GM18519 (cell line): ENCODE measurements at regions not wholly inside any gene's neighbourhood (a gene's known extent, or its start where the extent isn't known, plus 50 kb on each side); places are given as distances from the start of the nearest gene placed in this dataset.
"Not testable (repeated sequence)": the region's sequence is repeated elsewhere in the genome, so short reads cannot be mapped to it uniquely, and the experiment has no call there.

Source experiments
- ATAC-seq: cut with Tn5 transposase; IDR thresholded peaks from one replicate; pipeline ENCODE4 v1.9.1; 2021; ENCODE audit warnings: mild to moderate bottlenecking, moderate library complexity; ENCODE audit not compliant: unreplicated experiment, low FRiP score

GRCh38 chr11:39462506-39462905 lies 1996.9 kb downstream of the LRRC4C start:
- no peak for ATAC-seq

- ATAC-seq = no peak
Measured at GRCh38 chr11:39461066-39461465, 1998.4 kb downstream of the LRRC4C start.

- ATAC-seq = no peak
Measured at GRCh38 chr11:39459606-39460005, 1999.8 kb downstream of the LRRC4C start.

GRCh38 chr11:39458481-39458880 lies 2001.0 kb downstream of the LRRC4C start:
- ATAC-seq = no peak

- no peak for ATAC-seq
Measured at GRCh38 chr11:39443424-39444022, 2015.9 kb downstream of the LRRC4C start.

- ATAC-seq = no peak
Measured at GRCh38 chr11:39442177-39442576, 2017.3 kb downstream of the LRRC4C start.

- no peak for ATAC-seq
Measured at GRCh38 chr11:39435641-39436040, 2023.8 kb downstream of the LRRC4C start.

GRCh38 chr11:39434466-39434865 lies 2025.0 kb downstream of the LRRC4C start:
- ATAC-seq = no peak

- ATAC-seq = no peak
Measured at GRCh38 chr11:39432929-39433328, 2026.5 kb downstream of the LRRC4C start.

GRCh38 chr11:39425226-39425625 lies 2034.2 kb downstream of the LRRC4C start:
- ATAC-seq = no peak

- ATAC-seq = no peak
Measured at GRCh38 chr11:39412117-39412516, 2047.3 kb downstream of the LRRC4C start.

- ATAC-seq = no peak
Measured at GRCh38 chr11:39385911-39386310, 2073.5 kb downstream of the LRRC4C start.

GRCh38 chr11:39374963-39375698 lies 2084.3 kb downstream of the LRRC4C start:
- ATAC-seq = no peak

GRCh38 chr11:39367534-39367933 lies 2091.9 kb downstream of the LRRC4C start:
- no peak for ATAC-seq

- no peak for ATAC-seq
Measured at GRCh38 chr11:39365809-39366436, 2093.5 kb downstream of the LRRC4C start.

GRCh38 chr11:39363571-39363970 lies 2095.9 kb downstream of the LRRC4C start:
- ATAC-seq = no peak

- ATAC-seq = no peak
Measured at GRCh38 chr11:39361557-39361956, 2097.9 kb downstream of the LRRC4C start.

GRCh38 chr11:39345834-39346442 lies 2113.5 kb downstream of the LRRC4C start:
- no peak for ATAC-seq

- ATAC-seq = no peak
Measured at GRCh38 chr11:39341461-39341860, 2118.0 kb downstream of the LRRC4C start.

- ATAC-seq = not testable (repeated sequence)
Measured at GRCh38 chr11:39333006-39333405, 2126.4 kb downstream of the LRRC4C start.

GRCh38 chr11:39327302-39327701 lies 2132.2 kb downstream of the LRRC4C start:
- no peak for ATAC-seq
